COLO829 (cell line): ENCODE measurements at regions not wholly inside any gene's neighbourhood (a gene's known extent, or its start where the extent isn't known, plus 50 kb on each side); places are given as distances from the start of the nearest gene placed in this dataset.
"Not testable (repeated sequence)": the region's sequence is repeated elsewhere in the genome, so short reads cannot be mapped to it uniquely, and the experiment has no call there.

ENCODE experiments used
- DNase-seq: peaks from one replicate; pipeline ENCODE4 v3.0.0; 2012; ENCODE audit warnings: low spot score

GRCh38 chr9:63812822-63813221 is 1472.2 kb downstream of the FOXD4L5 start:
- not testable (repeated sequence) for DNase-seq

DNA sequence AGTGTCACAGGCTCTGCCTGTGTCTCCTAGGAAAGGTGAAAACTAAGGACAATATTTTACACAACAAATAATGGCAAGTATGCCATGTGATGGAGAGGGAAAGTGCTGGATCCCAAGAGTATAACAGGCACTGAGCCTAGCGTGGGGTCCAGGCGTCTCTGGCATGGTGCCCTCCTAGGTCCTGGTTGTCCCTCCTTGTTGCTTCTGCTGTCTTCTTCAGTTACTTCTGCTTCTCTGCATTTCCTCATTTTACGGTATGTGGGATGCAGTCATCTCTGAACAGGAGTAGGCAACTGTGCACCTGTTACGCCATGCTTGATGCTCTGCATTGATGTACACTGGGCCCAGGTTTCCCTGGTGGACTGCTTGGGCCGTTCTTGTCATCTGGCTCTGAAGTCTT is 1480.8 kb downstream of the FOXD4L5 start:
- DNase-seq = not testable (repeated sequence)

DNA sequence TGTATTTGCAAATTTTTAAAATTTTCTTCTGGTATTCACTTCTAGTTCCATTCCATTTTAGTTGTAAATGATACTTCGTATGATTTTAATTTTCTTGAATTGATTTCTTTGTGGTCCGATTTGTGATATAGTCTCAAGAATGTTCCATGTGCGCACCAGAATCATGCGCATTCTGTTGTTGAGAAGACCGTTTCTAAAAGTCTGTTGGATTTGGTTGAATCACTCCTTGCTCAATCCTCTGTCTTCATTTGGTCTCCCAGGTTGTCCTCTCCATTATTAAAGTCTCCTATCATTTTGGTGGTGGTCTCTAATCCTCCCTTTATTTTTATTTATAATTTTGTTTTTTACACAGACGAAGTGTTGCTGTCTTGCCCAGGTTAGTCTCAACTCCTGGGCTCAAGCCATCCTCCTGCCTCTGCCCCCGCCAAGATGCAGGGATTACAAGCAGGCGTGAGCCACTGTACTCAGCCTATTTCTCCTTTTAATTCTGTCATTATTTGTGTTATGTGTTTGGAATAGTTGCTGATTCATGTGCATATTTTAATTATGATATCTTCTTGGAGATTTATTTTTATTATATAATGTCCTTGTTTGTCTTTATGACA is 1490.8 kb downstream of the FOXD4L5 start:
- DNase-seq = not testable (repeated sequence)

DNA sequence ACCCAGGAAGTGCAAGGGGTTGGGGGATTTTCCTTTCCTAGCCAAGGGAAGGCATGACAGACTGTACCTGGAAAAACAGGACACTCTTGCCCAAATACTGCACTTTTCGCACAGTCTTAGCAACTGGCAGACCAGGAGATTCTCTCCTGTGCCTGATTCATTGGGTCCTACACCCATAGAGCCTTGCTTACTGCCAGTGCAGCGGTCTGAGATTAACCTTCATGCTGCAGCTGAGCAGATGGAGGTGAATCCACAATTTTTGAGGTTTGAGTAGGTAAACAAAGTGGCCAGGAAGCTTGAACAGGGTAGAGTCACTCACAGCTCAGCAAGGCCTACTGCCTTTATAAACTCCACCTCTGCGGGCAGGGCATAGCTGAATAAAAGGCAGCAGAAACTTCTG is 1497.6 kb downstream of the FOXD4L5 start:
- DNase-seq = not testable (repeated sequence)

DNA sequence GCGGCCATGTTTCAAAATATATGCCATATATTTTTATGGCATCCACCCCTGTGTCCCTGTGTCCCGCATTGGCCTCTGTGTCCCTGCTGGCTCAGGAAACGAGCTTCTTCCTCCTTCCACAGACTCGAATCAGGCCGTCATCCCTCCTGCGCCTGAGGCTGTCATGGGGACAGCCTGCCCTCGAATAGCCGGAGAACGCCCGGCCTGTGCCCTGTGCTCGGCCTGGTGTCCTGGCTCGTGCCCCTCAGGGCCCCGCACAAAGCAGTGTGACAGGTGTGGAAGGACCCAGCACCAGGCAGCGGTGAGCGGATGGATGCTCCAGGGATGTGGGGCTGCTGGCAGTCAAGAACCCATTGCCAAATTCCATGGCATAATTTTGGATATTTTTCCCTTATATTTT is 1500.0 kb downstream of the FOXD4L5 start:
- DNase-seq = not testable (repeated sequence)

GRCh38 chr9:63784421-63784820 is 1500.6 kb downstream of the FOXD4L5 start:
- DNase-seq = not testable (repeated sequence)

DNA sequence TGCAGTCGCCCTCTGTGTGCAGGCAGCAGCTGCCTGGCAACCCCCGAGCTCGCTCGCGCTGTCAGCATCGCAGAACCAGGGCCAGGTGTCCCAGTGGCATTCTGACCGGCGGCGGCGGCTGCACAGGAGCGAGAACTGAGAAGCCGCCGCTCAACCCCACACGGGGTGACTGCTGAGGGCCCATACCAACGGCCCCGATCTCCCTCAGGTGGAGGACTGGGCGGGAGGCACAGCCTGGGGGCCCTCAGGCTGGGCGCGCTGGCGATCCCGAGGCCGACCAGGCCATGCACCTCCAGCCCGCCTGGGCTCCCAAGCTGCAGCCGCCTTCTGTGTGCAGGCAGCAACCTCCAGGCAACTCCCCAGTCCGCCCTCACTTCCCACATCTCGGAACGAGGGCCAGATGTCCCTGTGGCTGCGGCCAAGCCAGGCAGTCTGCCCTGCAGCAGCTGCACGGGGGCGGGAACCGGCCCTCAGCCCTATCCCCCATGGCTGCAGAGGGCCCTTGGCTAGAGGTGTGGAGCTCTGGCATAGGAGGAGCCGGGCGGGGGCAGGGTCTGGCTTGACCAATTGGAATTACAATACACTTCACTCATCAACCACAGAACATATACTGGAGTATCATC is 1503.1 kb downstream of the FOXD4L5 start:
- DNase-seq = not testable (repeated sequence)

DNA sequence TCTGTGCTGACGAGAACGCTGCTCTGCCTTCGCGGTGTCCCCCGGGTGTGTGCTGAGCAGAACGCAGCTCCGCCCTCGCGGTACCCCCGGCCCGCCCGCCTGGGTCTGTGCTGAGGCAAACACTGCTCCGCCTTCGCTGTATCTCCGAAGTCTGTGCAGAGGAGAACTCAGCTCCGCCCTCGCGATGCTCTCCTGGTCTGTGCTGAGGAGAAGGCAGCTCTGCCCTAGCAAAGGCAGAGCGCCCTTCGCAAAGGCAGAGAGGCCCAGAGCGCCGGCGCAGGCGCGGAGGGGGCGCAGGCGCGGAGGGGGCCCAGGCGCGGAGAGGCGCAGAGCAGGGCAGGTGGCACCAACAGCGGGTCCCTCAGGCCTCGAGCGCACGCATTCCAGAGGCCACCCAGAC is 1503.6 kb downstream of the FOXD4L5 start:
- DNase-seq = not testable (repeated sequence)

DNA sequence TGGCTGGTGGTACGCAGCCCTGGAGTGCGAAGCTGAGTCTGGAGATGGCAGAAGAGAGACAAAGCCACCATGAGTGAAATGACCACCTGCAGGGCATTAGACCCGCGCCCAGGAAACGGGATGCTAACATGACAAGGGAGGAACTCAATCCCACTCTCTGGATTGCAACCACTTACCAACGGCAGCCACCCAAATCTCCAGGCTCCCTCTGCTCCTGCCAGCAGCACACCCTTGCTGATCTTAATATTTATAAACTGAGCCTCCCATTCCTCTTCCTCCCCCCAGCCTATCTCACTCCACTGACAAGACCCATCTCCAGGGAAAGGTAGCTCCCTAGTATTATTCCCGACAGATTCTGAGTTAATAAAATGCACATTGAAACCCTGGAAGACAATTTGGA is 1508.8 kb downstream of the FOXD4L5 start:
- DNase-seq = not testable (repeated sequence)

DNA sequence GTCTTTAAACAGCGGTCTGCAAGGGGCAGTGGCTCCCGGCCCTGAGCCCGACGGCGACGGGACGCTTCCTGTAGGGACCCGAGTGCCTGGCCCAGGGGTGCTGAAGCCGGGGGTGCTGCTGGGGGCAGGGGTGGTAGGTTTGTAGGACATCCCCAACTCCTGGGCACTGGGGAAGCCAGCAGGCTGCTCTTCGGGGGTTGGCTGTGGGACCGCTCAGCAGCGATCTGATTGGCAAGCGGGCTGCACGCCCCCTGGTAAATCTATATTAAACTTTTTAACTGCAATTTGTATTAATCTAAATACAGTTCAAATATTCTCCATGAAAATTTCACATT is 1510.0 kb downstream of the FOXD4L5 start:
- not testable (repeated sequence) for DNase-seq

GRCh38 chr9:63774369-63775091 is 1510.5 kb downstream of the FOXD4L5 start:
- DNase-seq = not testable (repeated sequence)

DNA sequence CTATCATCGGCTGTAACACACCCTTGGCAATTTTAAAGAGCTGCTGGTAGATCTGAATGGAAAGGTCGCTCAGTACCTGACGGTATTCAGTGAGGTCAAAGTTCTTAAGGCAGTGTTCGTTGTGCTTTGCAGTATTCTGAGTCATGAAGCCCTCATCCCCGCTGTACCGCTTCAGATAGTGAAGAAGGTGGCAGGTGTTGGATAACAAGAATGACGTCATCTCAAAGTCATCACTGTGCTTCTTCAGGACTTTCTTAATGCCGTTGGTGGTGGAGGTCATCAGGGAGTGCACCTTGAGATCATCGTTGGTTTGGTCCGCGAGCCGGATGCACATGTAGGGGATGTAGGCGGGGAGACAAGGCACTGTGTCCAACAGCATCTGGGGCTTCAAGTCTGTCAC is 1522.8 kb downstream of the FOXD4L5 start:
- DNase-seq = not testable (repeated sequence)

DNA sequence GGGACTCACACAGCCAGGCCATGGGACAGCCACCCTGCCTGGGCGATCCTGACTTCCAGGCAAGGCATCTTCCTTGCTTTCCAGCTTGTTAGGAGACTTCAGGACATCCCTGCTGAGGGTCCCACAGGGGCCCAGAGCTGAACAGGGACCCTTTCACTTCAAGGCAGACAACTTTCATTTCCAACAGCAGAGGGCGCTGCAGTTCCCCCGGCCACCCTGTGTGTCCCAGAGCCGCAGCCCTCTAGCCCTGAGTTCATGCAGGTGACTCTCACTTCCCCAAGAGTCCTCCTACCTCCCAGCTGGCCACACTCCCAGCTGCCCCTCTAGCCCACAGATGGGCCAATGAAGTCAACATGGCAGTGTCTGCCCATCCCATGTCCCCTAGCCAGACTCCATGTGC is 1556.0 kb downstream of the FOXD4L5 start:
- not testable (repeated sequence) for DNase-seq

GRCh38 chr9:63728287-63728686 is 1556.7 kb downstream of the FOXD4L5 start:
- DNase-seq = no peak

GRCh38 chr9:63708285-63708684 is 1576.7 kb downstream of the FOXD4L5 start:
- not testable (repeated sequence) for DNase-seq

DNA sequence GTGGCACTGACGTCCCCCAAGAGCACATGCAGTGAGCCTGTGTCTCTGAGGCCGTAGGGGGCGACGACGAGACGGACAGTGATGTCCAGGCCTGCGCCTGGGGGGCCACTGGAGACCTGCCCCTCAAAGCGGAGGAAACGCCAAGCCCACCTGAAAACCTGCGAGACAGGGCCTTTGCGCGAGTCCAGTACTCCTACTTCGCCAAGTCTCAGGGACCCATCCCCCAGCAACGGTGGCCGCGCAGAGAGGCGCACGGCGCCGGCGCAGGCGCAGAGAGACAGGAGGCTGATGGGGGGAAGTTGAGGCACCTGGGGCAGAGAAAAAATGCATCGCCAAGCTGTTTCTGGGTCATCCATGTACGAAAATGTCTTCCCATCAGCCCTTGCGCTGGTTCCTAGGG is 1580.6 kb downstream of the FOXD4L5 start:
- not testable (repeated sequence) for DNase-seq

GRCh38 chr9:63703670-63704069 is 1581.3 kb downstream of the FOXD4L5 start:
- not testable (repeated sequence) for DNase-seq

DNA sequence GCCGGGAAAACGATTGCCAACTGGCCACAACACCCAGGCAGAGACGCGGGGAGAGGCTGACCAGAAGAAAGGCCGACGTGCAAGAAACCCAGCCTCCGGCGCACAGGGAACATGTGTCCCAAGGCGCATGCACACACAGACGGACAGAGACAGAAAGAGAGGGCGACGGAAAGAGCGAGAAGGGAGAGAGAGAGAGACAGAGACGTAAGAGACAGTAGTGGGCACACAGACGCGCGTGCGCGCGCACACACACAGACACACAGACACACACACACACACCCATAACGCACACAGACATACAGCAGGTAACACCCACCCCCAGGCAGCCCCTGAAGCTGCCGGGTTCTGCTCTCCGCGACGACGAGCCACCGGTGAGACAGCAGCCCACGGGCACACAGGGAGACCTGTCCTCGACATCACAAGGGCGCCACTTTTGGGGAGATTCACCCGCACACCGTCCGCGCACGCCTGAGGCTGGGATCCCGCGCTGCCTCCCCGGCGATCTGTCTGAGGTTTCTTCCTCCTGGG is 1581.8 kb downstream of the FOXD4L5 start:
- DNase-seq = not testable (repeated sequence)
